Hepatocyte (in vitro differentiated cells): ENCODE measurements at regions not wholly inside any gene's neighbourhood (a gene's known extent, or its start where the extent isn't known, plus 50 kb on each side); places are given as distances from the start of the nearest gene placed in this dataset.

Experiments
- DNase-seq: peaks from one replicate; pipeline ENCODE4 v3.0.0-alpha.2; 2016; ENCODE audit warnings: low spot score
- H2AFZ ChIP-seq: fragments of 200-600 bp; sonication (generic); 2 replicates; pipeline ENCODE4 v1.6.0; 2016; ENCODE audit warnings: antibody characterized with exemption, mild to moderate bottlenecking
- H3K27ac ChIP-seq: fragments of 200-600 bp; sonication (generic); 2 replicates; pipeline ENCODE4 v1.5.1; 2016; ENCODE audit warnings: mild to moderate bottlenecking
- H3K27me3 ChIP-seq: fragments of 200-600 bp; sonication (generic); 2 replicates; pipeline ENCODE4 v1.6.1; 2016
- H3K36me3 ChIP-seq: fragments of 200-600 bp; sonication (generic); replicated peaks from 2 replicates; pipeline ENCODE4 v1.5.1; 2016; ENCODE audit warnings: low read depth; ENCODE audit not compliant: insufficient read depth
- H3K4me1 ChIP-seq: fragments of 200-600 bp; sonication (generic); 2 replicates; pipeline ENCODE4 v1.5.1; 2016; ENCODE audit warnings: mild to moderate bottlenecking, moderate library complexity; ENCODE audit not compliant: insufficient read depth
- H3K4me2 ChIP-seq: fragments of 200-600 bp; sonication (generic); 2 replicates; pipeline ENCODE4 v1.6.0; 2016
- H3K4me3 ChIP-seq: fragments of 200-600 bp; sonication (generic); 2 replicates; pipeline ENCODE4 v1.5.1; 2016; ENCODE audit warnings: mild to moderate bottlenecking
- H3K79me2 ChIP-seq: fragments of 200-600 bp; sonication (generic); 2 replicates; pipeline ENCODE4 v1.6.0; 2017; ENCODE audit warnings: mild to moderate bottlenecking
- H3K9me2 ChIP-seq: fragments of 200-600 bp; sonication (generic); replicated peaks from 2 replicates; pipeline ENCODE4 v1.6.0; 2017; ENCODE audit warnings: mild to moderate bottlenecking; ENCODE audit not compliant: insufficient read depth
- H3K9me3 ChIP-seq: fragments of 200-600 bp; sonication (generic); 2 replicates; pipeline ENCODE4 v1.5.1; 2016; ENCODE audit warnings: low read depth, mild to moderate bottlenecking
- H4K20me1 ChIP-seq: fragments of 200-600 bp; sonication (generic); 2 replicates; pipeline ENCODE4 v1.6.0; 2016; ENCODE audit warnings: mild to moderate bottlenecking; ENCODE audit not compliant: insufficient read depth, poor library complexity, severe bottlenecking
- CTCF ChIP-seq: fragments of 200-600 bp; sonication (generic); IDR thresholded peaks from 2 replicates; pipeline ENCODE4 v1.5.1; 2016; ENCODE audit warnings: antibody characterized with exemption, mild to moderate bottlenecking; ENCODE audit not compliant: poor library complexity
- EZH2 ChIP-seq: fragments of 200-600 bp; sonication (generic); IDR thresholded peaks from 2 replicates; pipeline ENCODE4 v1.6.1; 2016; ENCODE audit warnings: antibody characterized with exemption, mild to moderate bottlenecking, borderline replicate concordance
- EZH2phosphoT487 ChIP-seq: fragments of 200-600 bp; sonication (generic); IDR thresholded peaks from one replicate; pipeline ENCODE4 v1.6.1; 2018; ENCODE audit warnings: antibody characterized with exemption, mild to moderate bottlenecking, low read depth, moderate library complexity; ENCODE audit not compliant: unreplicated experiment, severe bottlenecking
- WGBS: methylation state at CpG from one replicate; pipeline ENCODE4 v1.1.6; 2016; ENCODE audit warnings: low lambda C conversion rate; ENCODE audit errors: missing lambda C conversion rate; 5-methylcytosine and 5-hydroxymethylcytosine counted together

GRCh38 chr1:221442056-221442455 is 299.8 kb downstream of the DUSP10 start:
- H3K9me2 ChIP-seq, result no peaks in the 10 kb centered on the region
- no peaks in the 10 kb centered on the region for H3K27me3 ChIP-seq
- H3K36me3 ChIP-seq, result no peaks in the 10 kb centered on the region
- peaks cover 5% of the 10 kb centered on the region for H3K4me1 ChIP-seq
- no peak overlapping the region for H2AFZ ChIP-seq
- 58% methylated on average over 3 of the region's 3 CpGs for WGBS
- H3K4me3 ChIP-seq, result no peak overlapping the region
- H3K9me3 ChIP-seq, result no peaks in the 10 kb centered on the region
- TF ChIP-seq EZH2phosphoT487 (no peak), EZH2 (no peak), CTCF (no peak)
- no peak overlapping the region for H3K4me2 ChIP-seq
- no peaks in the 10 kb centered on the region for H4K20me1 ChIP-seq
- DNase-seq, result no peak
- no peaks in the 10 kb centered on the region for H3K79me2 ChIP-seq
- no peak overlapping the region for H3K27ac ChIP-seq

- no peak overlapping the region for H2AFZ ChIP-seq
- no peaks in the 10 kb centered on the region for H3K79me2 ChIP-seq
- 93% methylated on average over 6 of the region's 6 CpGs for WGBS
- no peak overlapping the region for H3K4me2 ChIP-seq
- no peak for DNase-seq
- no peaks in the 10 kb centered on the region for H3K36me3 ChIP-seq
- TF ChIP-seq EZH2phosphoT487, result no peak
- TF ChIP-seq CTCF, result no peak
- no peak for TF ChIP-seq EZH2
- no peaks in the 10 kb centered on the region for H3K9me2 ChIP-seq
- H4K20me1 ChIP-seq, result no peaks in the 10 kb centered on the region
- no peak overlapping the region for H3K4me3 ChIP-seq
- peaks cover 5% of the 10 kb centered on the region for H3K4me1 ChIP-seq
- H3K27ac ChIP-seq, result no peak overlapping the region
- no peaks in the 10 kb centered on the region for H3K9me3 ChIP-seq
- no peaks in the 10 kb centered on the region for H3K27me3 ChIP-seq
These were observed 297.5 kb downstream of the DUSP10 start for GRCh38 chr1:221444346-221444745.

GRCh38 chr1:221448585-221449175 is 293.2 kb downstream of the DUSP10 start:
- WGBS, result 82% methylated on average over 7 of the region's 7 CpGs
- Histone ChIP-seq H3K36me3 (no peaks in the 10 kb centered on the region), H3K27me3 (no peaks in the 10 kb centered on the region), H3K27ac (no peak overlapping the region), H3K4me1 (no peaks in the 10 kb centered on the region), H2AFZ (no peak overlapping the region), H3K4me2 (no peak overlapping the region), H3K9me2 (no peaks in the 10 kb centered on the region), H4K20me1 (no peaks in the 10 kb centered on the region), H3K4me3 (no peak overlapping the region), H3K79me2 (no peaks in the 10 kb centered on the region), H3K9me3 (no peaks in the 10 kb centered on the region)
- TF ChIP-seq EZH2phosphoT487 (no peak), EZH2 (no peak), CTCF (no peak)
- no peak for DNase-seq
